SK-N-SH (cell line): ENCODE measurements at regions not wholly inside any gene's neighbourhood (a gene's known extent, or its start where the extent isn't known, plus 50 kb on each side); places are given as distances from the start of the nearest gene placed in this dataset.

Experiments used
- CTCF ChIA-PET: fragments of 300-600, 350-600 bp; formaldehyde crosslinking; extraction: SDS; loops from one replicate; lab custom pipeline; 2021; lab: Yijun Ruan, JAX
- POLR2A ChIA-PET: fragments of 350-600 bp; sonication (Branson Sonifier 250); formaldehyde crosslinking; extraction: SDS; loops from one replicate; lab custom pipeline; 2020; ENCODE audit warnings: antibody characterized with exemption, inconsistent platforms; lab: Yijun Ruan, JAX
- DNase-seq: peaks from one replicate; pipeline ENCODE4 v3.0.0; 2012
- H2AFZ ChIP-seq: fragments of 200-600 bp; sonication (generic); 2 replicates; pipeline ENCODE4 v1.8.1; 2016; ENCODE audit warnings: antibody characterized with exemption, mild to moderate bottlenecking, low read depth
- H3F3A ChIP-seq: fragments of 200-600 bp; sonication (generic); replicated peaks from 2 replicates; pipeline ENCODE3; 2016; ENCODE audit warnings: antibody characterized with exemption, mild to moderate bottlenecking; ENCODE audit not compliant: insufficient read depth
- H3K27ac ChIP-seq, 2 experiments: fragments of 200-500 bp in 1 of 2; fragments of 200-600 bp in 1 of 2; sonication (Bioruptor generic) in 1 of 2; sonication (generic), shearing (Covaris generic) in 1 of 2; 2 replicates each; pipeline versions ENCODE4 v1.5.1 to v1.6.1; 2014 to 2016; ENCODE audit warnings: low read depth in 2 of 2, inconsistent platforms in 1 of 2, low read length in 1 of 2, mild to moderate bottlenecking in 1 of 2, mixed read lengths in 1 of 2
- H3K27me3 ChIP-seq: fragments of 200-600 bp; sonication (generic), shearing (Covaris generic); 2 replicates; pipeline ENCODE4 v1.6.1; 2016; ENCODE audit warnings: mixed run types; ENCODE audit not compliant: insufficient read depth
- H3K36me3 ChIP-seq, 2 experiments: fragments of 200-500 bp in 1 of 2; fragments of 200-600 bp in 1 of 2; sonication (Bioruptor generic) in 1 of 2; sonication (generic) in 1 of 2; replicated peaks in 1 of 2; 2 replicates each; pipeline versions ENCODE3 to v1.5.1; 2014 to 2016; ENCODE audit warnings: low read length in 1 of 2, mild to moderate bottlenecking in 1 of 2; ENCODE audit not compliant: insufficient read depth in 2 of 2, control insufficient read depth in 1 of 2
- H3K4me1 ChIP-seq, 2 experiments: fragments of 200-500 bp in 1 of 2; fragments of 200-600 bp in 1 of 2; sonication (Bioruptor generic) in 1 of 2; sonication (generic), shearing (Covaris generic) in 1 of 2; 2 replicates each; pipeline versions ENCODE4 v1.5.1 to v1.6.1; 2014 to 2016; ENCODE audit warnings: low read depth in 1 of 2, low read length in 1 of 2, mixed run types in 1 of 2; ENCODE audit not compliant: insufficient read depth in 2 of 2, control insufficient read depth in 1 of 2
- H3K4me2 ChIP-seq: fragments of 200-600 bp; sonication (generic), shearing (Covaris generic); 2 replicates; pipeline ENCODE4 v1.6.1; 2017; ENCODE audit warnings: mixed run types
- H3K4me3 ChIP-seq, 2 experiments: fragments of 200-500 bp in 1 of 2; fragments of 200-600 bp in 1 of 2; sonication (Bioruptor generic) in 1 of 2; sonication (generic), shearing (Covaris generic) in 1 of 2; 2 replicates each; pipeline versions ENCODE4 v1.5.1 to v1.8.1; 2014 to 2016; ENCODE audit warnings: low read depth in 2 of 2, inconsistent platforms in 1 of 2, low read length in 1 of 2, mild to moderate bottlenecking in 1 of 2, mixed read lengths in 1 of 2, moderate library complexity in 1 of 2
- H3K79me2 ChIP-seq: fragments of 200-600 bp; sonication (generic); 2 replicates; pipeline ENCODE4 v1.8.1; 2017; ENCODE audit warnings: mild to moderate bottlenecking; ENCODE audit not compliant: insufficient read depth
- H3K9ac ChIP-seq: fragments of 200-600 bp; sonication (generic); 2 replicates; pipeline ENCODE4 v1.6.1; 2017; ENCODE audit warnings: mixed run types
- H3K9me2 ChIP-seq: fragments of 200-600 bp; sonication (generic); 2 replicates; pipeline ENCODE4 v1.6.1; 2017; ENCODE audit warnings: mixed run types
- H3K9me3 ChIP-seq: fragments of 200-600 bp; sonication (generic); 2 replicates; pipeline ENCODE4 v1.6.1; 2017; ENCODE audit warnings: mixed run types, mild to moderate bottlenecking, moderate library complexity
- H4K20me1 ChIP-seq: fragments of 200-600 bp; sonication (generic); 2 replicates; pipeline ENCODE4 v1.6.1; 2017; ENCODE audit warnings: mild to moderate bottlenecking, mixed run types; ENCODE audit not compliant: insufficient read depth
- EP300 ChIP-seq, 2 experiments: IDR thresholded peaks; 2 replicates each; pipeline versions ENCODE4 v1.4.0 to v1.6.1; 2012; ENCODE audit warnings: borderline replicate concordance in 1 of 2, low read depth in 1 of 2, low read length in 1 of 2
- EZH2phosphoT487 ChIP-seq: fragments of 200-600 bp; sonication (generic); IDR thresholded peaks from 2 replicates; pipeline ENCODE4 v1.6.1; 2017; ENCODE audit warnings: low read depth, mixed run types, mild to moderate bottlenecking, antibody characterized with exemption, moderate library complexity, borderline replicate concordance
- GABPA ChIP-seq: IDR thresholded peaks from 2 replicates; pipeline ENCODE4 v1.4.0; 2012; ENCODE audit warnings: low read depth, mild to moderate bottlenecking
- MEF2A ChIP-seq: IDR thresholded peaks from 2 replicates; pipeline ENCODE4 v1.4.0; 2012; ENCODE audit warnings: low read depth, borderline replicate concordance
- MXI1 ChIP-seq: IDR thresholded peaks from 2 replicates; pipeline ENCODE4 v1.6.1; 2012; ENCODE audit warnings: mild to moderate bottlenecking, low read depth, low read length, improper control_type of control experiment
- NRF1 ChIP-seq: IDR thresholded peaks from 2 replicates; pipeline ENCODE4 v1.6.1; 2012; ENCODE audit warnings: low read depth, mild to moderate bottlenecking, low read length
- POLR2AphosphoS5 ChIP-seq: IDR thresholded peaks from 2 replicates; pipeline ENCODE4 v1.6.1; 2012; ENCODE audit warnings: low read depth, low read length
- RAD21 ChIP-seq: IDR thresholded peaks from 2 replicates; pipeline ENCODE4 v1.6.1; 2012; ENCODE audit warnings: mild to moderate bottlenecking, low read length
- RXRA ChIP-seq: IDR thresholded peaks from 2 replicates; pipeline ENCODE4 v1.4.0; 2012; ENCODE audit warnings: low read depth, mild to moderate bottlenecking, borderline replicate concordance
- SMC3 ChIP-seq: IDR thresholded peaks from 2 replicates; pipeline ENCODE4 v1.6.1; 2012; ENCODE audit warnings: low read depth, low read length, improper control_type of control experiment
- TEAD4 ChIP-seq: IDR thresholded peaks from 2 replicates; pipeline ENCODE4 v1.4.0; 2012; ENCODE audit warnings: mild to moderate bottlenecking, borderline replicate concordance; ENCODE audit not compliant: insufficient read depth
- YY1 ChIP-seq: IDR thresholded peaks from 2 replicates; pipeline ENCODE4 v1.4.0; 2012; ENCODE audit warnings: low read depth, mild to moderate bottlenecking
- WGBS: methylation state at CpG from one replicate; pipeline ENCODE4 v1.1.6; 2017; ENCODE audit warnings: low lambda C conversion rate; 5-methylcytosine and 5-hydroxymethylcytosine counted together
- TF ChIP-seq, protein P1 (sequence below): IDR thresholded peaks from 2 replicates; pipeline ENCODE4 v1.4.0; 2012; ENCODE audit warnings: low read depth
- TF ChIP-seq, protein P2 (sequence below): IDR thresholded peaks from 2 replicates; pipeline ENCODE4 v1.6.1; 2012; ENCODE audit warnings: mild to moderate bottlenecking, low read depth, low read length, moderate library complexity
- TF ChIP-seq, protein P3 (sequence below): fragments of 150-350 bp; IDR thresholded peaks from 2 replicates; pipeline ENCODE4 v1.6.1; 2017; ENCODE audit warnings: antibody characterized with exemption, low read length, low read depth, borderline replicate concordance
- TF ChIP-seq, protein P4 (sequence below): IDR thresholded peaks from 2 replicates; pipeline ENCODE4; 2012

DNA sequence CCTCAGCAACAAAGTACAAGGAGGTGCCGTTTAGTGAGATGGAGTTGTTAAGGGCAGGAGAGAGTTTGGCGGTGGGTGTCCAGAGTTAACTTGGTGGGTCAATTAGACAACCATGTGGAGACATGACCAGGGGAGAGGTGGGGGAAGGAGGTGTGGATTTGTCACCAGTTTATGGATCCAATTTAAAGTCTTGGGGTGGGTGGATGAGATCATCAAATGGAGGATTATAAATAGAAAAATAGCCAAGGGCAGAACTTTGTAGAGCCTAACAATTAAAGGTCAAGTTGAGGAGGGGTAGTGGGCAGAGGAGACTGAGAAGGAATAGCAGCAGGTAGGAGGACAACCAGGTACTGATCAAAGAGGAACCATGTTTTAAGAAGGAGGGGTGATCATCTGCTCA, 108.7 kb upstream of the IL12B start:
- H3K9me3 ChIP-seq, result no peaks in the 10 kb centered on the region
- no peaks in the 10 kb centered on the region for H3K9me2 ChIP-seq
- no peak overlapping the region for H3K27ac ChIP-seq
- CTCF ChIA-PET, result interaction anchor here (0.7 kb wide), 1 partner anchor 11 kb away, joined by 3 read pairs; no protein-coding TSS in a partner anchor
- H4K20me1 ChIP-seq, result no peaks in the 10 kb centered on the region
- H3K36me3 ChIP-seq, result no peaks in the 10 kb centered on the region
- no peaks in the 10 kb centered on the region for H3K79me2 ChIP-seq
- no peak overlapping the region for H3K4me2 ChIP-seq
- 89% methylated on average over 2 of the region's 2 CpGs for WGBS
- DNase-seq, result no peak
- no peaks in the 10 kb centered on the region for H3F3A ChIP-seq
- POLR2A ChIA-PET, result no interaction called here
- no peak overlapping the region for H2AFZ ChIP-seq
- TF ChIP-seq RAD21 (no peak), NRF1 (no peak), SMC3 (no peak), EP300 (IDR thresholded peaks at IDR 0.05; ENCODE audit: borderline replicate concordance in 1 of 2, low read depth in 1 of 2, low read length in 1 of 2) (no peak), YY1 (no peak), RXRA (no peak), MXI1 (no peak), TEAD4 (no peak)
- TF ChIP-seq, protein P1, sequence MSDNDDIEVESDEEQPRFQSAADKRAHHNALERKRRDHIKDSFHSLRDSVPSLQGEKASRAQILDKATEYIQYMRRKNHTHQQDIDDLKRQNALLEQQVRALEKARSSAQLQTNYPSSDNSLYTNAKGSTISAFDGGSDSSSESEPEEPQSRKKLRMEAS, result no peak
- no peaks in the 10 kb centered on the region for H3K27me3 ChIP-seq
- no peak overlapping the region for H3K9ac ChIP-seq
- H3K4me1 ChIP-seq, result peaks cover 0 to 5% of the 10 kb centered on the region in 2 experiments; a peak in 1 of 4 replicates
- H3K4me3 ChIP-seq, result no peak overlapping the region

DNA sequence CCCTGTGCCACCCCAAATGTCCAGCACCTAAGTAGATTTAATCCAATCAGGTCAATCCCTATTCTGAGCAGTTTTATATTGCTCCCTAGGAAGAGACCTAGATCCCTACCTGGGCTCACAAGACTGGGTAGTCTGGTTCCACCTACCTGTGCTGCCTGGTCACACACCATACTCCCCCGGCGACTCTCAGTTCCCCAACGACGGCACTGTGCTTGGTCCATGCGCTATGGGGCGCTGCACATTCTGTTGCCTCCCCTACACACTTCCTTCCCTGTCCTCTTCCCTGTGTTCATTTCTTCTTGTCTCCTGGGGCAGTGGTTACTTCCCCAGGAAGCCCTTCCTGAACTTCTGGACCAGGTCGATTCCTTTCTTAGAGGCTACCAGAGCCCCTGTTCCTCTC, 109.9 kb upstream of the IL12B start:
- WGBS, result 77% methylated on average over 7 of the region's 7 CpGs
- H3K4me3 ChIP-seq, result no peak overlapping the region
- ChIA-PET POLR2A (no interaction called here), CTCF (interaction anchor here (6.3 kb wide), 1 partner anchor 546 kb away, joined by 55 read pairs; no protein-coding TSS in a partner anchor)
- no peaks in the 10 kb centered on the region for H3K9me3 ChIP-seq
- H3K27me3 ChIP-seq, result no peaks in the 10 kb centered on the region
- H3K27ac ChIP-seq, result no peak overlapping the region
- no peaks in the 10 kb centered on the region for H3F3A ChIP-seq
- H3K79me2 ChIP-seq, result no peaks in the 10 kb centered on the region
- H3K9ac ChIP-seq, result no peak overlapping the region
- TF ChIP-seq GABPA (no peak), EZH2phosphoT487 (no peak), MEF2A (no peak), POLR2AphosphoS5 (no peak)
- TF ChIP-seq, protein P1, result no peak
- no peaks in the 10 kb centered on the region for H3K9me2 ChIP-seq
- no peaks in the 10 kb centered on the region for H4K20me1 ChIP-seq
- H3K4me2 ChIP-seq, result no peak overlapping the region
- DNase-seq, result no peak
- H3K4me1 ChIP-seq, result peaks cover 0 to 5% of the 10 kb centered on the region in 2 experiments; a peak in 1 of 4 replicates
- H2AFZ ChIP-seq, result no peak overlapping the region
- no peaks in the 10 kb centered on the region for H3K36me3 ChIP-seq

DNA sequence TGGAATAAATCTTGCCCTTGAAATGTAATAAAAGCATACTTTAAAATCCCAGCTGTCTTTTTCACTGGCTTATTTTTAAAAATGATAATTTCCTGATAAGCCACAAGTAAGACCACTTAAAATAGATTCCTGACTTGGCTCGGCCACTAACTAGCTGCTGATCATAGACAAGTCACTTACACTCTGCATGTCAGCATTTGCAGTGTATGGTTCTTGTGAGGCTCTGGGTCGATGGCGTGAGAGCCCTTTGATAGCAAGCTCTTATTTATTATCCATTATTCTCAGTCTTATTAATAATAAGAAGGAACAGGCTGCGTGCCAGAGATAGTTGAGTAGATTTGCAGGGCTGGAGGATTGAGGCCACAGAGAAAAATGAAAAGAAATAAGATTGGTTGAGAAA, 110.7 kb upstream of the IL12B start:
- no peaks in the 10 kb centered on the region for H3F3A ChIP-seq
- no peak for DNase-seq
- H3K9me3 ChIP-seq, result no peaks in the 10 kb centered on the region
- H3K36me3 ChIP-seq, result no peaks in the 10 kb centered on the region
- H3K27ac ChIP-seq, result no peak overlapping the region
- no peak overlapping the region for H2AFZ ChIP-seq
- no peaks in the 10 kb centered on the region for H4K20me1 ChIP-seq
- H3K4me2 ChIP-seq, result no peak overlapping the region
- WGBS, result 57% methylated on average over 4 of the region's 4 CpGs
- H3K27me3 ChIP-seq, result no peaks in the 10 kb centered on the region
- H3K4me3 ChIP-seq, result no peak overlapping the region
- CTCF ChIA-PET, result interaction anchor here (6.3 kb wide), 1 partner anchor 545 kb away, joined by 55 read pairs; no protein-coding TSS in a partner anchor
- no peaks in the 10 kb centered on the region for H3K9me2 ChIP-seq
- no peaks in the 10 kb centered on the region for H3K79me2 ChIP-seq
- no peak overlapping the region for H3K9ac ChIP-seq
- peaks cover 0 to 3% of the 10 kb centered on the region in 2 experiments; a peak in 1 of 4 replicates for H3K4me1 ChIP-seq
- POLR2A ChIA-PET, result no interaction called here
- TF ChIP-seq, protein P2, sequence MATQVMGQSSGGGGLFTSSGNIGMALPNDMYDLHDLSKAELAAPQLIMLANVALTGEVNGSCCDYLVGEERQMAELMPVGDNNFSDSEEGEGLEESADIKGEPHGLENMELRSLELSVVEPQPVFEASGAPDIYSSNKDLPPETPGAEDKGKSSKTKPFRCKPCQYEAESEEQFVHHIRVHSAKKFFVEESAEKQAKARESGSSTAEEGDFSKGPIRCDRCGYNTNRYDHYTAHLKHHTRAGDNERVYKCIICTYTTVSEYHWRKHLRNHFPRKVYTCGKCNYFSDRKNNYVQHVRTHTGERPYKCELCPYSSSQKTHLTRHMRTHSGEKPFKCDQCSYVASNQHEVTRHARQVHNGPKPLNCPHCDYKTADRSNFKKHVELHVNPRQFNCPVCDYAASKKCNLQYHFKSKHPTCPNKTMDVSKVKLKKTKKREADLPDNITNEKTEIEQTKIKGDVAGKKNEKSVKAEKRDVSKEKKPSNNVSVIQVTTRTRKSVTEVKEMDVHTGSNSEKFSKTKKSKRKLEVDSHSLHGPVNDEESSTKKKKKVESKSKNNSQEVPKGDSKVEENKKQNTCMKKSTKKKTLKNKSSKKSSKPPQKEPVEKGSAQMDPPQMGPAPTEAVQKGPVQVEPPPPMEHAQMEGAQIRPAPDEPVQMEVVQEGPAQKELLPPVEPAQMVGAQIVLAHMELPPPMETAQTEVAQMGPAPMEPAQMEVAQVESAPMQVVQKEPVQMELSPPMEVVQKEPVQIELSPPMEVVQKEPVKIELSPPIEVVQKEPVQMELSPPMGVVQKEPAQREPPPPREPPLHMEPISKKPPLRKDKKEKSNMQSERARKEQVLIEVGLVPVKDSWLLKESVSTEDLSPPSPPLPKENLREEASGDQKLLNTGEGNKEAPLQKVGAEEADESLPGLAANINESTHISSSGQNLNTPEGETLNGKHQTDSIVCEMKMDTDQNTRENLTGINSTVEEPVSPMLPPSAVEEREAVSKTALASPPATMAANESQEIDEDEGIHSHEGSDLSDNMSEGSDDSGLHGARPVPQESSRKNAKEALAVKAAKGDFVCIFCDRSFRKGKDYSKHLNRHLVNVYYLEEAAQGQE, result no peak
- TF ChIP-seq, protein P3, sequence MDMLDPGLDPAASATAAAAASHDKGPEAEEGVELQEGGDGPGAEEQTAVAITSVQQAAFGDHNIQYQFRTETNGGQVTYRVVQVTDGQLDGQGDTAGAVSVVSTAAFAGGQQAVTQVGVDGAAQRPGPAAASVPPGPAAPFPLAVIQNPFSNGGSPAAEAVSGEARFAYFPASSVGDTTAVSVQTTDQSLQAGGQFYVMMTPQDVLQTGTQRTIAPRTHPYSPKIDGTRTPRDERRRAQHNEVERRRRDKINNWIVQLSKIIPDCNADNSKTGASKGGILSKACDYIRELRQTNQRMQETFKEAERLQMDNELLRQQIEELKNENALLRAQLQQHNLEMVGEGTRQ, result no peak
- TF ChIP-seq RXRA (no peak), RAD21 (no peak), TEAD4 (no peak)
- TF ChIP-seq, protein P4, sequence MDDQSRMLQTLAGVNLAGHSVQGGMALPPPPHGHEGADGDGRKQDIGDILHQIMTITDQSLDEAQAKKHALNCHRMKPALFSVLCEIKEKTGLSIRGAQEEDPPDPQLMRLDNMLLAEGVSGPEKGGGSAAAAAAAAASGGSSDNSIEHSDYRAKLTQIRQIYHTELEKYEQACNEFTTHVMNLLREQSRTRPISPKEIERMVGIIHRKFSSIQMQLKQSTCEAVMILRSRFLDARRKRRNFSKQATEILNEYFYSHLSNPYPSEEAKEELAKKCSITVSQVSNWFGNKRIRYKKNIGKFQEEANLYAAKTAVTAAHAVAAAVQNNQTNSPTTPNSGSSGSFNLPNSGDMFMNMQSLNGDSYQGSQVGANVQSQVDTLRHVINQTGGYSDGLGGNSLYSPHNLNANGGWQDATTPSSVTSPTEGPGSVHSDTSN, result no peak
